ENCODE measurements at regions not wholly inside any gene's neighbourhood (a gene's known extent, or its start where the extent isn't known, plus 50 kb on each side); places are given as distances from the start of the nearest gene placed in this dataset.

DNA sequence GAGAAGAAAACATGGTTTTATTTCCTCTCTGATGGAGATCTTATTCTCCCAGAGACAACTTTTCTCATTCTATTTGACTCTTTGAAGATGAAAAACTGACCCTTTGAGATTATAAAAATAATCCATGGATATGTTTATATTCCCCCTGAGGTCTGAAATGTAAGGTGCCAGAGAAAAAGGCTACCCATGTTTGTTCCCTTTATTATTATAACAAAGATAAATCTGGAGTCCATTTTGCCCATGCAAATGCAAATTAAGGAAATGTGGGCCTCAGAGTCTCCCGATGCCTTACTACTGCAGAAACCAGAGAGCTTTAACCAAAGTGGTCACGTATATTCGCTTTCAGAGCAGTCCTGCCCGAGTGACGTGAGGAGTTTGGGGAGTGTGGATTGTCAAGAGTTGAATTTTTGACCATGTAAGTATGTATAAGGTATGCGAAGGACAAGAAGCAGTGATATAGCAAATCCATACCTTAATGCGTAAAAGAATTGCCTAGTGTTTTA lies 312.5 kb downstream of the RASEF start:
- Mint-ChIP-seq H3K4me3 (no peak overlapping the region), H3K9me3 (no peaks in the 10 kb centered on the region), H3K27me3 (ENCODE audit: low read depth) (no peaks in the 10 kb centered on the region), H3K27ac (no peak overlapping the region), H3K4me1 (no peaks in the 10 kb centered on the region), H3K36me3 (no peaks in the 10 kb centered on the region)
- TF ChIP-seq, protein P1, sequence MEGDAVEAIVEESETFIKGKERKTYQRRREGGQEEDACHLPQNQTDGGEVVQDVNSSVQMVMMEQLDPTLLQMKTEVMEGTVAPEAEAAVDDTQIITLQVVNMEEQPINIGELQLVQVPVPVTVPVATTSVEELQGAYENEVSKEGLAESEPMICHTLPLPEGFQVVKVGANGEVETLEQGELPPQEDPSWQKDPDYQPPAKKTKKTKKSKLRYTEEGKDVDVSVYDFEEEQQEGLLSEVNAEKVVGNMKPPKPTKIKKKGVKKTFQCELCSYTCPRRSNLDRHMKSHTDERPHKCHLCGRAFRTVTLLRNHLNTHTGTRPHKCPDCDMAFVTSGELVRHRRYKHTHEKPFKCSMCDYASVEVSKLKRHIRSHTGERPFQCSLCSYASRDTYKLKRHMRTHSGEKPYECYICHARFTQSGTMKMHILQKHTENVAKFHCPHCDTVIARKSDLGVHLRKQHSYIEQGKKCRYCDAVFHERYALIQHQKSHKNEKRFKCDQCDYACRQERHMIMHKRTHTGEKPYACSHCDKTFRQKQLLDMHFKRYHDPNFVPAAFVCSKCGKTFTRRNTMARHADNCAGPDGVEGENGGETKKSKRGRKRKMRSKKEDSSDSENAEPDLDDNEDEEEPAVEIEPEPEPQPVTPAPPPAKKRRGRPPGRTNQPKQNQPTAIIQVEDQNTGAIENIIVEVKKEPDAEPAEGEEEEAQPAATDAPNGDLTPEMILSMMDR (IDR thresholded peaks at IDR 0.05; ENCODE audit: unreplicated experiment): no peak
- no peak for DNase-seq (ENCODE audit: low spot score in 2 of 2, unreplicated experiment in 2 of 2)

DNA sequence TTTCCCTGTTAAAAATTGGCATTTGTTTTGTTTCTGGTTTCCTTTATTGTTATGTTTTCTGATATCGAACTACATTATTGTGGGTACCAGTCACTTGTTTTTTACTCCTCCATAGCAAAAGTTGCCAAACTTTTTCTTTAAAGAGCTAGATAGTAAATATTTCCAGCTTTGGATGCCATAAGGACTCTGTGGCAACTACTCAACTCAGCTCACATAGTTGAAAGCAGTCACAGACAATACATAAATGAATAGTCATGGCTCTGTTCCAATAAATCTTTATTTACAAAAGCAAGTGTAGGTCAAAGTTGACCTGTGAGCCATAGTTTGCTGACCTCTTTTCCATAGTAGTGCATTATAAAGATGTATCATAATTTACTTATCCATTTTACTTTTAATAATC lies 305.0 kb downstream of the RASEF start:
- Mint-ChIP-seq H3K4me1 (no peaks in the 10 kb centered on the region), H3K36me3 (peaks cover 3% of the 10 kb centered on the region), H3K27ac (no peak overlapping the region), H3K27me3 (ENCODE audit: low read depth) (peaks cover 5% of the 10 kb centered on the region), H3K9me3 (peaks cover 5% of the 10 kb centered on the region), H3K4me3 (no peak overlapping the region)
- TF ChIP-seq, protein P1 (IDR thresholded peaks at IDR 0.05; ENCODE audit: unreplicated experiment): no peak
- no peak for DNase-seq (ENCODE audit: low spot score in 2 of 2, unreplicated experiment in 2 of 2)

DNA sequence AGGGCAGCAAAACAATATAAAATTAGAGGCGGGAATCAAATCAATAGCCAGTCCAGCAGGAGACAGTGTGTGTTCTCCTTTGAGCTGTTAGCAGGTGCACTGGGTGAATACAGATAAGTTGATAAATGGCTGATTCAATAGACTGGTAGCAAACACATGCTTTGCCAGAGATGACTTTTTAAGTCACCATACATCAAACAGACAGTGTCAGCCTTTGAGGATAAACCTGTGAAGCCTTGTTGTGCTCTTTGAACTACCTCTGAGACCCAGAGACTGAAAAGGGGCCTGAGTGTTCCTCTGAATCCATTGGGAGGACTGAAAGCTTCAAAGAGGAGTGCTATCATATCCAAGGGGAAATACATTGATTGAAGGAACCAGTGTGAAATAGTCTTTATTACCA lies 301.9 kb downstream of the RASEF start:
- Mint-ChIP-seq H3K36me3 (peaks cover 3% of the 10 kb centered on the region), H3K9me3 (peaks cover 5% of the 10 kb centered on the region), H3K4me1 (peaks cover 2% of the 10 kb centered on the region), H3K4me3 (no peak overlapping the region), H3K27me3 (ENCODE audit: low read depth) (peaks cover 5% of the 10 kb centered on the region), H3K27ac (no peak overlapping the region)
- TF ChIP-seq, protein P1 (IDR thresholded peaks at IDR 0.05; ENCODE audit: unreplicated experiment): no peak
- no peak for DNase-seq (ENCODE audit: low spot score in 2 of 2, unreplicated experiment in 2 of 2)

DNA sequence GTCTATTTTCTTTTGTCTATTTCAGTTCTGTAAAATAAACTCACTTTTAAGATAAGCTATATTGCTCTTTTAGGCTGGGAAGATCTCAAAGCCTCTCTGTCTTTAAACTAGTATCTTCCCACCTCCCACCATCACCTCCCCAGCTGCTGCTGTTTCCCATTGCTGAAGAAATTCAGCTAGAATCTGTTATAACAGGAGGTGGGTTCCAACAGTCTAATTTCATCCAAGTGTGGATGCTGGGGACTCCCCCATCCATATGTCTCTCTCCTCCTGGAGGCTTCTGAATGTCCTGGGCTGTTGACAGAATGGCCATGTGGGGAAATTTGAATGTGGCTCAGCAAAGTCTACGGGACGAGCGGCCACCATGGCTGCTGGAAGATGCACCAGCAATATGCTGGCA lies 301.0 kb downstream of the RASEF start:
- Mint-ChIP-seq H3K9me3 (peaks cover 5% of the 10 kb centered on the region), H3K4me1 (peaks cover 2% of the 10 kb centered on the region), H3K27ac (no peak overlapping the region), H3K27me3 (ENCODE audit: low read depth) (peaks cover 5% of the 10 kb centered on the region), H3K4me3 (no peak overlapping the region), H3K36me3 (peaks cover 3% of the 10 kb centered on the region)
- TF ChIP-seq, protein P1 (IDR thresholded peaks at IDR 0.05; ENCODE audit: unreplicated experiment): no peak
- DNase-seq (ENCODE audit: low spot score in 2 of 2, unreplicated experiment in 2 of 2): no peak

DNA sequence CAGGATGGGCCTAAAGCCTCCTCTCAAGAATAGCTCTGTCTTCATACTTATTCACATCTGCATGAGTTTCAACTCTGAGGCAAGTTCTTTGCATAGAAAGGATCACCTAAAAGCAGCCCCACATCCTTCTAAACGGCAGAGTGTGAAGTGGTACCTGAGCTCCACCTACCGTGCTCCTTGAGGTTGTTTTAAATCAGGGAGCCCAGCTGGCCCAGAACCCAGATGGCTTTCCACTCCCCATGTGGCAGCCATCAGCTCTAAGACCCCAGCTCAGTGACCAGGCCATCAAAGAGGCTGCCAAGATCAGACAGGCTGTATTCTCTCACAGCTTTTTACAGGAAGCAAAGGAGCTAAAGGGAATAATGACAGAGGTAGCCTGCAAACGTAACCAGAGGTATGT lies 299.3 kb downstream of the RASEF start:
- H3K9me3 Mint-ChIP-seq: no peaks in the 10 kb centered on the region
- H3K4me1 Mint-ChIP-seq: peaks cover 2% of the 10 kb centered on the region
- no peaks in the 10 kb centered on the region for H3K36me3 Mint-ChIP-seq
- TF ChIP-seq, protein P1 (IDR thresholded peaks at IDR 0.05; ENCODE audit: unreplicated experiment): no peak
- DNase-seq (ENCODE audit: low spot score in 2 of 2, unreplicated experiment in 2 of 2): no peak
- no peak overlapping the region for H3K4me3 Mint-ChIP-seq
- H3K27ac Mint-ChIP-seq: no peak overlapping the region
- H3K27me3 Mint-ChIP-seq (ENCODE audit: low read depth): peaks cover 5% of the 10 kb centered on the region

Data from mesothelial cell of epicardium (in vitro differentiated cells).